ENCODE measurements at regions not wholly inside any gene's neighbourhood (a gene's known extent, or its start where the extent isn't known, plus 50 kb on each side); places are given as distances from the start of the nearest gene placed in this dataset.

DNA sequence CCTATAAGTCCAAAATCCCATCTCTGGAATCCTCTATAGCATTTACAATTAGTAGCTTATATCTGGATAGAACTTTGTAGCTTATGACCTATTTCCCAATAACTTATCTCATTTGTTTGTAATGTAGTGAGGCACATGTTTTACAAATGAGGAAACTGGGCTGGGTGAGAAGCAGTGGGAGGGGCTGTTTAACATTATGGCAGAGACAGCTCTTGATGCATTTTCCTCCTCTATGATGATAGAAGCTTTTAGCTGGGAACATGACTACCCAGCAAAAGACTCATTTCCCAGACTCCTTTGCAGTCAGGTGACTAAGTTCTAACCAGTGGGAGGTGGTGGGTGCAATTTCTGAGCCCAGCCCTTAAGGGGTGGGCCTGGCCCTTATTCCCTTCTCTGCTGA, 179.7 kb downstream of the TTC8 start:
- Histone ChIP-seq H3K4me1 (ENCODE audit: control insufficient read depth in 1 of 2, insufficient read depth in 2 of 2, low read length in 2 of 2) (no peaks in the 10 kb centered on the region), H3K36me3 (ENCODE audit: control insufficient read depth in 1 of 2, insufficient read depth in 2 of 2, low read length in 2 of 2) (no peaks in the 10 kb centered on the region), H3K27ac (ENCODE audit: low read length) (no peak overlapping the region), H3K27me3 (ENCODE audit: low read depth, low read length) (no peaks in the 10 kb centered on the region), H3K4me3 (ENCODE audit: low read depth in 1 of 2, low read length in 2 of 2) (no peak overlapping the region), H3K9me3 (ENCODE audit: control insufficient read depth in 1 of 2, low read length in 2 of 2) (no peaks in the 10 kb centered on the region)

DNA sequence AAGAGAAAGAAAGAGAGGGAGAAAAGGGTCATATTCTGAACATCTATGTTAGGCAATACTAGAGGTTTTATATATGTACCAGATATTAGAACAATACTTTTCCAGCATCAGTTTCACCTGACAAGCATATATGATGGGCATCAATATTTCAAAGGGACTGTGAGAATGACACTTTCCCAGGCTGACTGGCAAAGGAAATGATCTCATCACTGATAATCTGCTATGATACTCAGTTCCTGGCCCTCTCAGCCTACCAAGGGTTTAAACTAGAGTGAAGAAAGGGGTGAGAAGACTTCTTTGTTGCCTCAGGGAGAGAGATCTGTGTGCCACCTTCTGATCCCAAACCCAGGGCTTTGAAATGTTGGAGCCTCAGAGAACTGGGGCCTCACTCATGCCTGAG, 183.5 kb downstream of the TTC8 start:
- no peak overlapping the region for H3K27ac ChIP-seq (ENCODE audit: low read length)
- no peaks in the 10 kb centered on the region for H3K4me1 ChIP-seq (ENCODE audit: control insufficient read depth in 1 of 2, insufficient read depth in 2 of 2, low read length in 2 of 2)
- H3K9me3 ChIP-seq (ENCODE audit: control insufficient read depth in 1 of 2, low read length in 2 of 2): no peaks in the 10 kb centered on the region
- H3K27me3 ChIP-seq (ENCODE audit: low read depth, low read length): no peaks in the 10 kb centered on the region
- no peak overlapping the region for H3K4me3 ChIP-seq (ENCODE audit: low read depth in 1 of 2, low read length in 2 of 2)
- no peaks in the 10 kb centered on the region for H3K36me3 ChIP-seq (ENCODE audit: control insufficient read depth in 1 of 2, insufficient read depth in 2 of 2, low read length in 2 of 2)

DNA sequence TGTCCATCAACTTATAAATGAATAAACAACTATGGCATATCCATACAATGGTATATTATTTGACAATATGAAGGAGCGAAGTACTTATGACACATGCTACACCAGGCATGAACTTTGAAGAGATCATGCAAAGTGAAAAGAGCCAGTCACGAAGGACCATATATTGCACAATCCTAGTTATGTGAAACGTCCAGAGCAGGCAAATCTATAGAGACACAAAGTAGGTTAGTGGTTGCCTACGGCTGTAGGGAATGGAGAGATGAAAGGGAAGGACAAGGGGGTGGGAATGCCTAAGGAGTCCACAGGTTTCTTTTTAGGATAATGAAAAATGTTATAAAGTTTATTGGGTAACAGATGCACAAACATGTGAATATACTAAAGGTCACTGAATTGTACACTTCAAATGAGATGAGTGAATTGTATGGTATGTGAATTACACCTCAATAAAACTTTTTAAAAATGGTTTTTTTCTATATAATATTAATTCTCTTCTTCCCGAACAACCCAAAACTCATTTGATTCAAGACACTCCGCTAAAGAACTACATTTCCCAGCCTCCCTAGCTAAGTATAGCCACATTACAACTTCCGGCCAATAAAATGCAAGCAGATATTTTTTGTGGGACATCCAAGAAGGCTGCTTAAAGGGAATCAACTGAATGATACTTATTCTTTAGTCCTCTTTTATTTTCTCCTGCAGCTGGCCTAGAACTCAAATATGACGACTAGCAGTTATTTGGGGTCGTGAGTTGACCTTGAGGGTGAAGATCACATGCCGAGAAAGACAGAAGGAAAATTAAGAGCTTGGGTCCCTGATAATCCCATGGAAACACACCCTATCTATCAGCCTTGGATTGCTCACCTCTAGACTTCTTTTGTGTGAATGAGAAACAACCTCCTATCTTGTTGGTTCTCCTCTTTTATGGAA, 187.2 kb downstream of the TTC8 start:
- Histone ChIP-seq H3K27me3 (ENCODE audit: low read depth, low read length) (no peaks in the 10 kb centered on the region), H3K4me1 (ENCODE audit: control insufficient read depth in 1 of 2, insufficient read depth in 2 of 2, low read length in 2 of 2) (no peaks in the 10 kb centered on the region), H3K27ac (ENCODE audit: low read length) (no peak overlapping the region), H3K36me3 (ENCODE audit: control insufficient read depth in 1 of 2, insufficient read depth in 2 of 2, low read length in 2 of 2) (no peaks in the 10 kb centered on the region), H3K9me3 (ENCODE audit: control insufficient read depth in 1 of 2, low read length in 2 of 2) (no peaks in the 10 kb centered on the region), H3K4me3 (ENCODE audit: low read depth in 1 of 2, low read length in 2 of 2) (peak overlapping the region in 1 of 2 donors; percentile 22)

DNA sequence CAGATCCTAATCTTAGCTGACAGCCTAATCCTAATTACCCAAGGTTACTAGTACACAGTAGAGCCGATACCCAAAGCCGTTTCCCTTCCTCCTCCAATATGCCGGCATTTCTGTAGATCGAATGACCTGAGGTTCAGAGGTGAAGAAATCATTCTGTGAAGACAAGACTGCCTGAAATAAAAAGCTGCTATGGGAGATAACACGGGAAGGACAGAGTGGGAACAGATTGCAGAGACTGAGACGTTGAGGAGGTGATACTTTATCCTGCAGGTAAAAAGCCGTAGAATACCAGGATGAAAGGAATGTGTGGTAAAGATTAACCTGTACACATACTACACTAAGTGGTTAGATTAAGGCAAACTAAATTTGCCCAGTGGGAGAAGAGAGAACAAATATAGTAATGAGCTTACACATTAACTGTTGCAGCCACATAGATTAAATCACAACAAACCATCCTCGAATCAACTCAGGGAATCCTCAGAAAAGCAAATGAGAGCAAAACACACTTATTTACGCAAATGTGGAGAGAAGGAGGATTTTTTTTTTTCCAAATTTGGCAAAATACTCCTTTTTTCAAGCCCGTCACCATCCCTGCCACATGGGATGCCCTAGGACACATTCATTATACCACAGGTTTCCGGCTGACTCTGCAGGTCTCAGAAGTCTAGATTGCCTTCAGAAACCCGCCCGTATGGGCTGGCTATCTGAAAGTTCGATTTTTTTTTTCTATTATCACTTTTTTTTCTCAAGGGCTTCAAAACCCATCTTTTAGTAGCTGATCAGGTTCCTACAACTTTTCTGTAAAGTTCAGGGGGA, 188.0 kb downstream of the TTC8 start:
- Histone ChIP-seq H3K27me3 (ENCODE audit: low read depth, low read length) (no peaks in the 10 kb centered on the region), H3K27ac (ENCODE audit: low read length) (no peak overlapping the region), H3K36me3 (ENCODE audit: control insufficient read depth in 1 of 2, insufficient read depth in 2 of 2, low read length in 2 of 2) (no peaks in the 10 kb centered on the region), H3K4me3 (ENCODE audit: low read depth in 1 of 2, low read length in 2 of 2) (peak overlapping the region in 1 of 2 donors; percentile 22), H3K9me3 (ENCODE audit: control insufficient read depth in 1 of 2, low read length in 2 of 2) (no peaks in the 10 kb centered on the region), H3K4me1 (ENCODE audit: control insufficient read depth in 1 of 2, insufficient read depth in 2 of 2, low read length in 2 of 2) (no peaks in the 10 kb centered on the region)

DNA sequence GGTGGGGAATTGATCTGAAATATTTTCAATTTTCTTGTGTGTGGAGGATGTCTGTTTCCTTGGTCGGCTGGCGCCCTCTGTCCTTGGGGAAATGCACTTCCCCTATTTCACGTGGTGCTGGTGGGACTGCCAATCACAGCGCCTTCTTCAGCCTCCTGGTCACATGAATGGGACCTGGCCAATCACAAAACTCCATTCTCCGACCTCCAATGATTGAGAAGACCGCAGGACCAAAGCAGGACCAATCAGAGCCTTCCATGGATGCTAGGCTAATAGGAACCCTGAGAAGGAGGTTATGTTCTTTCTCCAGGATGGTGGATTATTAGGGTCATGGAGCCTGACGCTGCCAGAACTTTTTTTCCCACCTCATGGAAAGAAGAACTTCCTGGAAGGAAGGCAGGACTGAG, 188.7 kb downstream of the TTC8 start:
- Histone ChIP-seq H3K27ac (ENCODE audit: low read length) (no peak overlapping the region), H3K4me1 (ENCODE audit: control insufficient read depth in 1 of 2, insufficient read depth in 2 of 2, low read length in 2 of 2) (no peaks in the 10 kb centered on the region), H3K4me3 (ENCODE audit: low read depth in 1 of 2, low read length in 2 of 2) (peak overlapping the region in 1 of 2 donors; percentile 22), H3K9me3 (ENCODE audit: control insufficient read depth in 1 of 2, low read length in 2 of 2) (no peaks in the 10 kb centered on the region), H3K36me3 (ENCODE audit: control insufficient read depth in 1 of 2, insufficient read depth in 2 of 2, low read length in 2 of 2) (no peaks in the 10 kb centered on the region), H3K27me3 (ENCODE audit: low read depth, low read length) (no peaks in the 10 kb centered on the region)

DNA sequence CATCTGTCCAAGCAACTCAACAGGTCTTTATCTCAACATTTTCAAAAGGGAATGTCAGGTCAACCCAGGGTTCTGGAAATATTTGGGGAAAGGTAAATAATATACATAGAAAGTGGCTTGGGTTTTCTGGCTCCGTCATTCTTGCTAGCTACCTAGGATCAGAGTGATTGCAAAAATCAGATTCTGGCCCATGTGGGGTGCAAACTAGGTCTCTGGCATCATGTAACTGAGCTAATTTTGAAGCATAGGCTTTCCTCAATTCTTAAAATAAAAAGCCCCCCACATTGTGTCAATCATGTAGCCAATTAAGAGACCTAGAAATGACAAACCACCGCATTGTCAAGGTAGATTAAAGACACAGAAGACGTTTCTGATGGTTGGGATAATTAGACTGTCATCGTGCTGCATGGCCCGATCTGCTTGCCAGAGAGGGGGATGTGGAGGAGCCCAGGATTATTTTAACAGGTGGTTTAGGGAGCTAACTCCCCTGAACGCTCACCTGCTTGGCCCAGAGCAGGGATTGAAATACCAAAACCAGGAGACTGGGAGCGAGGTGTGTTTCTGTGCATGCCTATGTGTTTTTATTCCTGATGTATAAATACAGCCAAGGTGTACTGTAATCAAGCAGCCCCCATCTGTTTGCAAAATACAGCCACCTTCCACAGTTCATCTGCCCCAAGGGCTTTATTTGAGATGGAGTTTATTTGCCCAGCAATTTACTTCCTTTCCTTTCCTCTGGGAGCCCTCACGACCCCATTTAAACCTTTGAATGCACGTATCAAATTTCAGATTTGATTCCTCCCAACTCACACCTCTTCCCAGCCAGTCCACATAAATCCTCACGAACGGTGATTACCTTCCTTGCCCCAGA, 189.5 kb downstream of the TTC8 start:
- no peaks in the 10 kb centered on the region for H3K36me3 ChIP-seq (ENCODE audit: control insufficient read depth in 1 of 2, insufficient read depth in 2 of 2, low read length in 2 of 2)
- H3K4me1 ChIP-seq (ENCODE audit: control insufficient read depth in 1 of 2, insufficient read depth in 2 of 2, low read length in 2 of 2): no peaks in the 10 kb centered on the region
- no peak overlapping the region for H3K27ac ChIP-seq (ENCODE audit: low read length)
- H3K4me3 ChIP-seq (ENCODE audit: low read depth in 1 of 2, low read length in 2 of 2): peak overlapping the region in 1 of 2 donors; percentile 22
- H3K27me3 ChIP-seq (ENCODE audit: low read depth, low read length): no peaks in the 10 kb centered on the region
- H3K9me3 ChIP-seq (ENCODE audit: control insufficient read depth in 1 of 2, low read length in 2 of 2): no peaks in the 10 kb centered on the region

DNA sequence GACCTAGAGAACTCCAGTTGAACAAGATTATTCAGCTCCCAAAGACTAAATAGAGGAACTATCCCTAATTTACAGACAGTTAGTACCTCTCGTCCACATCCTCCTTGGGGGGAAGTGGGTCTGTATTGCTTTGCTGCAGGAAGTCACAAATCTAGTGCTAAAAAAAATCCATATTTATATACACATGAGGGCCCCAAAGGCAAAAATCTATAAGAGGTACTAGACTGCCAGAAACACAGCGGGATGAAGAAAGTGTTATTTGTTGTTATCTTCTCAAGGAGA, 190.1 kb downstream of the TTC8 start:
- H3K9me3 ChIP-seq (ENCODE audit: control insufficient read depth in 1 of 2, low read length in 2 of 2): no peaks in the 10 kb centered on the region
- H3K4me1 ChIP-seq (ENCODE audit: control insufficient read depth in 1 of 2, insufficient read depth in 2 of 2, low read length in 2 of 2): no peaks in the 10 kb centered on the region
- no peak overlapping the region for H3K4me3 ChIP-seq (ENCODE audit: low read depth in 1 of 2, low read length in 2 of 2)
- no peaks in the 10 kb centered on the region for H3K27me3 ChIP-seq (ENCODE audit: low read depth, low read length)
- H3K36me3 ChIP-seq (ENCODE audit: control insufficient read depth in 1 of 2, insufficient read depth in 2 of 2, low read length in 2 of 2): no peaks in the 10 kb centered on the region
- no peak overlapping the region for H3K27ac ChIP-seq (ENCODE audit: low read length)

DNA sequence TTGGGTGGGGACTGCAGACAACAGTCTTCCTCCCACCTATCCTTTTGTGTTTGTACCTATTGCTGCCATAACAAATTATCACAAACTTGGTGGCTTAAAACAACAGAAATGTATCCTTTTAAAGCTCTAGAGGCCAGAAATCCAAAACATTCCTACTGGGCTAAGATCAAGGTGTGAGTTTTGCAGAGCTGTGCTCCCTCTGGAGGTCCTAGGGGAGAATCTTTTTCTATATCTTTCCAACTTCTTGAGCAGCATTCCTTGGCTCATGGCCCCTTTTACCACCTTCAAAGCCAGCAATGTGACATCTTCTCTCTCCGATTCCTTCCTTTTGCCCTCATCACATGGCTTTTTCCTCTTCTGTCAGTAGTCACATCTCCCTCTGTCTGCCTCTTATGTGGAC, 190.6 kb downstream of the TTC8 start:
- no peaks in the 10 kb centered on the region for H3K27me3 ChIP-seq (ENCODE audit: low read depth, low read length)
- no peaks in the 10 kb centered on the region for H3K4me1 ChIP-seq (ENCODE audit: control insufficient read depth in 1 of 2, insufficient read depth in 2 of 2, low read length in 2 of 2)
- no peaks in the 10 kb centered on the region for H3K9me3 ChIP-seq (ENCODE audit: control insufficient read depth in 1 of 2, low read length in 2 of 2)
- H3K27ac ChIP-seq (ENCODE audit: low read length): no peak overlapping the region
- no peak overlapping the region for H3K4me3 ChIP-seq (ENCODE audit: low read depth in 1 of 2, low read length in 2 of 2)
- no peaks in the 10 kb centered on the region for H3K36me3 ChIP-seq (ENCODE audit: control insufficient read depth in 1 of 2, insufficient read depth in 2 of 2, low read length in 2 of 2)

DNA sequence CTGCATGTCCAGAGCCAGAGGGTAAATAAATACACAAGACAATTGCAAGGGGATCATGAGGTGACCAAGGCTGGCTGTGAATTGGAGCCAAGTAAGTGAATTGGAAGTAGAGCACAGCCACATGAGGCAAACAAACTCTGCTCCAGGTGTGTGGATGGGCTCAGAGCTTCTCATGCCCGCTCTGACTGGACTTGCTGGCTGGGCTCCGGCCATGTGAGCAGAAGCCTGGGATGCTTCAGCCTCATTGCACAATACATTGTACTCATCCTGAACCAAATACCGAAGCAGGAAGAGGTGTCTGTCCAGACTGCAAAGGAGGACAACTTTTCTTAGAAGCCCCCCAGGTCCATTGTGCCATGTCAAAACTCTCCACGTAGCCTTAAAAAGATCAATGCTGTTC, 193.0 kb downstream of the TTC8 start:
- Histone ChIP-seq H3K27ac (ENCODE audit: low read length) (no peak overlapping the region), H3K4me3 (ENCODE audit: low read depth in 1 of 2, low read length in 2 of 2) (no peak overlapping the region), H3K27me3 (ENCODE audit: low read depth, low read length) (no peaks in the 10 kb centered on the region), H3K36me3 (ENCODE audit: control insufficient read depth in 1 of 2, insufficient read depth in 2 of 2, low read length in 2 of 2) (no peaks in the 10 kb centered on the region), H3K4me1 (ENCODE audit: control insufficient read depth in 1 of 2, insufficient read depth in 2 of 2, low read length in 2 of 2) (no peaks in the 10 kb centered on the region), H3K9me3 (ENCODE audit: control insufficient read depth in 1 of 2, low read length in 2 of 2) (no peaks in the 10 kb centered on the region)

DNA sequence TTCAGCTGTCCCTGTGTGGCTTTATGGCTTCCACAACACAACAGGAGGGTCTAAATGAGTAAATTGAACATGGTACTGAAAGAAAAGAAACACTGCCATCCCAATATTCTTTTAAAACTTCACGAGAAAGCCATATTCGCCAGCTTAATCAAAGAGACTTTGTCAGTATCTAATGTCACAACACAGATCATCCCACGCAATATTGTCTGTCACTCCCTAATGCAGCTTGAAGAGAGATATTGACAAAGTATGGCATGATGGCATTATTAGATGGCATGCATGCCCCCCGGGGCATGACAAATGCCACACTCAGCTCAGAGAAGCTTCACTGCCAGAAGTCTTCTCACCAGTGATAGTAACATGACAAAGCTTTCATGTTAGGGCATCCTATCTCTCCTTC, 197.8 kb downstream of the TTC8 start:
- peaks cover 0 to 4% of the 10 kb centered on the region in 2 donors for H3K4me1 ChIP-seq (ENCODE audit: control insufficient read depth in 1 of 2, insufficient read depth in 2 of 2, low read length in 2 of 2)
- H3K27ac ChIP-seq (ENCODE audit: low read length): no peak overlapping the region
- no peaks in the 10 kb centered on the region for H3K9me3 ChIP-seq (ENCODE audit: control insufficient read depth in 1 of 2, low read length in 2 of 2)
- no peak overlapping the region for H3K4me3 ChIP-seq (ENCODE audit: low read depth in 1 of 2, low read length in 2 of 2)
- no peaks in the 10 kb centered on the region for H3K36me3 ChIP-seq (ENCODE audit: control insufficient read depth in 1 of 2, insufficient read depth in 2 of 2, low read length in 2 of 2)
- peaks cover 3% of the 10 kb centered on the region for H3K27me3 ChIP-seq (ENCODE audit: low read depth, low read length)

DNA sequence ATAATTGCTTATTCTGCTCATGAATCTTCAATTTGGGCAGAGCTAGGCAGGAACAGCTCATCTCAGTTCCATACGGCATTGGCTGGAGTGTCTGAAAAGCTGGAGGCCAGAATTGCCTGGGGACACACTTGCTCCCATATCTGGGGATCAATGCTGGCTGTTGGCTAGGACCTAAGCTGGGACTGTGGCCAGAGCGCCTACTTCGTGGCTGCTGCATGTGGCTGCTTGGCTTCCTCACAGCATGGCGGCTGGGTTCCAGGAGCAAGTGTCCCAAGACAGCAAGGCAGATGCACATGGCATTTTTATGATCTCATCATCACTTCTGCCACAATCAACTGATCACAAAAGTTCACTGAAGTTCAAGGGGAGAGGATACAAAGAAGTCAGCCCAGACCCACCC, 200.2 kb downstream of the TTC8 start:
- Histone ChIP-seq H3K27ac (ENCODE audit: low read length) (no peak overlapping the region), H3K4me3 (ENCODE audit: low read depth in 1 of 2, low read length in 2 of 2) (no peak overlapping the region), H3K36me3 (ENCODE audit: control insufficient read depth in 1 of 2, insufficient read depth in 2 of 2, low read length in 2 of 2) (no peaks in the 10 kb centered on the region), H3K27me3 (ENCODE audit: low read depth, low read length) (peaks cover 7% of the 10 kb centered on the region), H3K4me1 (ENCODE audit: control insufficient read depth in 1 of 2, insufficient read depth in 2 of 2, low read length in 2 of 2) (peaks cover 0 to 8% of the 10 kb centered on the region in 2 donors), H3K9me3 (ENCODE audit: control insufficient read depth in 1 of 2, low read length in 2 of 2) (no peaks in the 10 kb centered on the region)
